Heart right ventricle (tissue), 16 donors: ENCODE measurements at regions not wholly inside any gene's neighbourhood (a gene's known extent, or its start where the extent isn't known, plus 50 kb on each side); places are given as distances from the start of the nearest gene placed in this dataset.

Experiments used
- ATAC-seq, 8 donors: fragments of 200-7000 bp; cut with Tn5 transposase; one replicate each; pipeline ENCODE4 v1.9.1; 2020; ENCODE audit warnings: mild to moderate bottlenecking in 8 of 8, moderate library complexity in 8 of 8, moderate number of reproducible peaks in 1 of 8
- DNase-seq, 2 donors: peaks; one replicate each; pipeline ENCODE4 v3.0.0-alpha.2; 2020
- H3K27ac ChIP-seq, 10 donors: fragments of 200-600 bp; sonication (generic) in 2 of 10; one replicate each; pipeline versions ENCODE4 v1.5.0 to v1.8.0; 2020 to 2022; ENCODE audit warnings: mild to moderate bottlenecking in 3 of 10
- H3K27me3 ChIP-seq, 7 donors: fragments of 200-600 bp; one replicate each; pipeline ENCODE4 v1.8.0; 2021 to 2022; ENCODE audit warnings: mild to moderate bottlenecking in 2 of 7
- H3K36me3 ChIP-seq, 9 donors: fragments of 200-600 bp; sonication (generic) in 1 of 9; one replicate each; pipeline versions ENCODE4 v1.5.0 to v1.8.0; 2020 to 2022; ENCODE audit warnings: mild to moderate bottlenecking in 2 of 9
- H3K4me1 ChIP-seq, 9 donors: fragments of 200-600 bp; sonication (generic) in 1 of 9; one replicate each; pipeline versions ENCODE4 v1.5.0 to v1.8.0; 2020 to 2022; ENCODE audit warnings: mild to moderate bottlenecking in 4 of 9
- H3K4me3 ChIP-seq, 10 donors: fragments of 200-600 bp; sonication (generic) in 2 of 10; one replicate each; pipeline versions ENCODE4 v1.5.0 to v1.8.0; 2020 to 2022; ENCODE audit warnings: mild to moderate bottlenecking in 7 of 10, moderate library complexity in 2 of 10
- H3K9me3 ChIP-seq, 11 donors: fragments of 200-600 bp in 10 of 11; sonication (generic) in 2 of 11; one replicate each; pipeline versions ENCODE4 v1.5.0 to v1.8.0; 2013 to 2022; ENCODE audit warnings: mild to moderate bottlenecking in 2 of 11, control low read depth in 1 of 11, moderate library complexity in 1 of 11
- WGBS, 2 donors: extraction: QIAGEN DNeasy Blood & Tissue Kit; methylation state at CpG; one replicate each; pipeline ENCODE4 v1.1.7; 2013; ENCODE audit warnings: inconsistent platforms in 1 of 2; 5-methylcytosine and 5-hydroxymethylcytosine counted together
- intact Hi-C, 10 donors: fragments of 100-400 bp; cut with DNase I; formaldehyde crosslinking; loops; one replicate each; pipeline versions ENCODE4 v1.11.1 to v1.14.2; 2022
- TF ChIP-seq, protein P1 (sequence below), 9 donors: fragments of 200-600 bp; sonication (generic) in 2 of 9; IDR thresholded peaks; one replicate each; pipeline versions ENCODE4 v1.5.0 to v1.8.0; 2021 to 2022; ENCODE audit warnings: antibody characterized with exemption in 9 of 9, mild to moderate bottlenecking in 5 of 9, moderate library complexity in 1 of 9
- donor health status: Arrhythmogenic right ventricular cardiomyopathy.
- donor health status: ischemic (EF 13 %, LVEDD 7.1; RV severe dilation, severe dysfunction).
- donor health status: healthy with polysubstance abuse.
- donor health status: DM: no; HTN: yes; CAD: no.
- donor health status: DM: no; HTN: no; CAD: no.
- donor health status: ischemic (EF 25% LVEDD 6.9; RV normal size, moderate dysfunction).
- donor health status: ischemic (EF 25% LVEDD 5.7; RV mildly dilated, moderate dysfunction).
- donor health status: healthy.
- donor health status: DM: yes; HTN: yes; CAD: no.
- donor health status: Ischemic cardiomyopathy.
- donor health status: ischemic (EF 35%, LVEDD 5.7; RV mildly dilated, moderate dysfunction).
- donor health status: nonischemic (EF 11% LVEDD 7.7; RV severe dilation, severe dysfunction).
- donor health status: DM: yes; HTN: yes; CAD: no.
- donor health status: PGD.
- donor health status: ischemic (EF 29% LVEDD 5.4; RV normal size, mild dysfunction).
- donor health status: nonischemic (EF 23%, LVEDD 6.1; RV moderate dilation, normal function).

GRCh38 chrX:98067611-98068010, 1183.9 kb downstream of the RPA4 start:
- Histone ChIP-seq H3K27ac (no peak overlapping the region), H3K4me1 (no peaks in the 10 kb centered on the region), H3K9me3 (no peaks in the 10 kb centered on the region), H3K27me3 (peaks cover 0 to 16% (median 0%) of the 10 kb centered on the region in 7 donors), H3K36me3 (no peaks in the 10 kb centered on the region), H3K4me3 (no peak overlapping the region)
- TF ChIP-seq, protein P1, sequence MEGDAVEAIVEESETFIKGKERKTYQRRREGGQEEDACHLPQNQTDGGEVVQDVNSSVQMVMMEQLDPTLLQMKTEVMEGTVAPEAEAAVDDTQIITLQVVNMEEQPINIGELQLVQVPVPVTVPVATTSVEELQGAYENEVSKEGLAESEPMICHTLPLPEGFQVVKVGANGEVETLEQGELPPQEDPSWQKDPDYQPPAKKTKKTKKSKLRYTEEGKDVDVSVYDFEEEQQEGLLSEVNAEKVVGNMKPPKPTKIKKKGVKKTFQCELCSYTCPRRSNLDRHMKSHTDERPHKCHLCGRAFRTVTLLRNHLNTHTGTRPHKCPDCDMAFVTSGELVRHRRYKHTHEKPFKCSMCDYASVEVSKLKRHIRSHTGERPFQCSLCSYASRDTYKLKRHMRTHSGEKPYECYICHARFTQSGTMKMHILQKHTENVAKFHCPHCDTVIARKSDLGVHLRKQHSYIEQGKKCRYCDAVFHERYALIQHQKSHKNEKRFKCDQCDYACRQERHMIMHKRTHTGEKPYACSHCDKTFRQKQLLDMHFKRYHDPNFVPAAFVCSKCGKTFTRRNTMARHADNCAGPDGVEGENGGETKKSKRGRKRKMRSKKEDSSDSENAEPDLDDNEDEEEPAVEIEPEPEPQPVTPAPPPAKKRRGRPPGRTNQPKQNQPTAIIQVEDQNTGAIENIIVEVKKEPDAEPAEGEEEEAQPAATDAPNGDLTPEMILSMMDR (IDR thresholded peaks at IDR 0.05), result no peak
- intact Hi-C loops, result no loop called here
- WGBS, 2 donors, result 42 to 46% methylated on average over 3 of the region's 3 CpGs
- no peak for ATAC-seq
- DNase-seq, result no peak

DNA sequence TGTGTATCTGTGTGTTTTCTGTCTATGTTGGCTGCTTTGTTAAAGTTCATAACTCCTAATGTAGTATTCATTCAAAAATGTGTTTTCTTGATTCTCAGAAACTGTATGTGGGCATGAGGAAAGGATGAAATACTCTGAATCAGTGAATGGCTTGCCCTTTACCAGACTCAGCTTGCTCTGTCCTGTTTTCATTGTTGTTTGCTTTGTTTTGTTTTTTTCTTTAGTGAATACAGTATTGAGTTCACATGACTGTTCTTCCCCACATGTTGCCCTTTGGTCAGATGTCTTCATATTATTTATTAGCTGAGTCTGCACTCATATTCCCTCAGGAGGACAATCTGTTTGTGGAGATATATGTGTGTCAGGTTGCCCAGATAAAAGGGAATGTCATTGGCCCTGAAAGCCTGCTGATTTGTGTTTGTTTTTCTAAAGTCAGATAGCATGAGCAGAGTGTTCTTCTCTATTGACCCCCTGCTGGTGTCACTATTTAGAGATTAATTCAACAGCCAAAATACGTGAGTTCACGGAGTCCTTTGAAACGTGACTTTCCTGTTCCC, 1184.4 kb downstream of the RPA4 start:
- Histone ChIP-seq H3K36me3 (no peaks in the 10 kb centered on the region), H3K27ac (no peak overlapping the region), H3K4me3 (no peak overlapping the region), H3K9me3 (no peaks in the 10 kb centered on the region), H3K4me1 (no peaks in the 10 kb centered on the region), H3K27me3 (peaks cover 0 to 16% (median 0%) of the 10 kb centered on the region in 7 donors)
- no peak for DNase-seq
- 41 to 57% methylated on average over 3 of the region's 3 CpGs for WGBS, 2 donors
- no peak for ATAC-seq
- intact Hi-C loops, result no loop called here
- TF ChIP-seq, protein P1 (IDR thresholded peaks at IDR 0.05), result no peak

DNA sequence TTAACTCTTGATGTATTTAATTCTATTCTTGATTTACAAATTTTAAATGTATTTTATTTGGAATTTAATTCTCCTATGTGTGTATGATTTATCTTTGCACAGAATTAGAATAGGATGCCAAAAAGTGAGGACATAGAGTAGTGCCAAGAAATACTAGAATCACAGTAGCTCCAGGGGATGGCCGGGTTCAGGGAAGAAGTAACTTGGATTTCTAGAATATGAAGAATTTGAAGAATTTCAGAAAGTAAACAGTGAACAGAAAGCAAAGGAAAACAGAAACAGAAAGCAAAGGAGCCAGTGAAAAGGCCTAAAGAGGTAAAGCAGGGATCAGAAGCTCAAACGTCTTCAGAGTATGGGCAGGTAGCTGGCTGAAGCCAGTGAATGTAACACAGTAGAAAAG, 1187.6 kb downstream of the RPA4 start:
- Histone ChIP-seq H3K36me3 (no peaks in the 10 kb centered on the region), H3K27me3 (peaks cover 0 to 7% (median 0%) of the 10 kb centered on the region in 7 donors), H3K27ac (no peak overlapping the region), H3K4me3 (no peak overlapping the region), H3K4me1 (no peaks in the 10 kb centered on the region), H3K9me3 (no peaks in the 10 kb centered on the region)
- intact Hi-C loops, result no loop called here
- ATAC-seq (no peak), DNase-seq (no peak)
- TF ChIP-seq, protein P1 (IDR thresholded peaks at IDR 0.05), result no peak
- WGBS, 2 donors, result 38 to 47% methylated on average over 2 of the region's 2 CpGs

- Histone ChIP-seq H3K27ac (no peak overlapping the region), H3K27me3 (no peaks in the 10 kb centered on the region), H3K36me3 (no peaks in the 10 kb centered on the region), H3K4me3 (no peak overlapping the region), H3K9me3 (peaks cover 0 to 6% (median 0%) of the 10 kb centered on the region in 11 donors), H3K4me1 (no peaks in the 10 kb centered on the region)
- DNase-seq, result no peak
- TF ChIP-seq, protein P1 (IDR thresholded peaks at IDR 0.05), result no peak
- WGBS, 2 donors, result 85 to 86% methylated on average over 5 of the region's 5 CpGs
- no peak for ATAC-seq
- intact Hi-C loops, result no loop called here
Observed at GRCh38 chrX:98077440-98077839, 1193.7 kb downstream of the RPA4 start.
